NCI-H2196 treated with DMSO at 0.1 percent for 48 hours (cell line): ENCODE measurements at regions not wholly inside any gene's neighbourhood (a gene's known extent, or its start where the extent isn't known, plus 50 kb on each side); places are given as distances from the start of the nearest gene placed in this dataset.

Source experiments
- DNase-seq: peaks from one replicate; lab custom pipeline; 2025; ENCODE audit not compliant: unreplicated experiment; lab: John Stamatoyannopoulos, UW

- no peak for DNase-seq
Measured at GRCh38 chr13:62331384-62331783, 915.7 kb upstream of the PCDH20 start.

GRCh38 chr13:62327367-62327766, 911.7 kb upstream of the PCDH20 start:
- no peak for DNase-seq

GRCh38 chr13:62324842-62325241, 909.2 kb upstream of the PCDH20 start:
- DNase-seq: no peak

- no peak for DNase-seq
Measured at GRCh38 chr13:62321895-62322294, 906.2 kb upstream of the PCDH20 start.

- no peak for DNase-seq
Measured at GRCh38 chr13:62321139-62321538, 905.5 kb upstream of the PCDH20 start.

GRCh38 chr13:62320129-62321108, 904.8 kb upstream of the PCDH20 start:
- no peak for DNase-seq

GRCh38 chr13:62309904-62310303, 894.3 kb upstream of the PCDH20 start:
- no peak for DNase-seq

- no peak for DNase-seq
Measured at GRCh38 chr13:62305756-62306155, 890.1 kb upstream of the PCDH20 start.

- no peak for DNase-seq
Measured at GRCh38 chr13:62302341-62302740, 886.7 kb upstream of the PCDH20 start.

GRCh38 chr13:62299988-62300387, 884.3 kb upstream of the PCDH20 start:
- DNase-seq: no peak

- no peak for DNase-seq
Measured at GRCh38 chr13:62296812-62297211, 881.2 kb upstream of the PCDH20 start.

- no peak for DNase-seq
Measured at GRCh38 chr13:62294244-62294643, 878.6 kb upstream of the PCDH20 start.

- DNase-seq: no peak
Measured at GRCh38 chr13:62292714-62293480, 877.2 kb upstream of the PCDH20 start.

GRCh38 chr13:62290542-62290941, 874.9 kb upstream of the PCDH20 start:
- no peak for DNase-seq

- DNase-seq: no peak
Measured at GRCh38 chr13:62287764-62288163, 872.1 kb upstream of the PCDH20 start.

- DNase-seq: no peak
Measured at GRCh38 chr13:62280590-62280989, 864.9 kb upstream of the PCDH20 start.

- no peak for DNase-seq
Measured at GRCh38 chr13:62278271-62278670, 862.6 kb upstream of the PCDH20 start.

GRCh38 chr13:62251734-62252133, 836.1 kb upstream of the PCDH20 start:
- DNase-seq: no peak

- DNase-seq: no peak
Measured at GRCh38 chr13:62250501-62251201, 835.0 kb upstream of the PCDH20 start.

- no peak for DNase-seq
Measured at GRCh38 chr13:62246581-62246980, 830.9 kb upstream of the PCDH20 start.

GRCh38 chr13:62243106-62243505, 827.5 kb upstream of the PCDH20 start:
- DNase-seq: no peak
